WTC11 (cell line): ENCODE measurements at regions not wholly inside any gene's neighbourhood (a gene's known extent, or its start where the extent isn't known, plus 50 kb on each side); places are given as distances from the start of the nearest gene placed in this dataset.
"Not testable (repeated sequence)": the region's sequence is repeated elsewhere in the genome, so short reads cannot be mapped to it uniquely, and the experiment has no call there.

Source experiments
- CBFB ChIP-seq: sonication (generic); formaldehyde crosslinking; IDR thresholded peaks from 2 replicates; pipeline ENCODE4 v1.8.1; 2022; ENCODE audit warnings: mild to moderate bottlenecking, low read depth, missing genetic modification reagents
- CREB1 ChIP-seq: sonication (generic); formaldehyde crosslinking; IDR thresholded peaks from 2 replicates; pipeline ENCODE4 v1.8.0; 2023; ENCODE audit warnings: mild to moderate bottlenecking, missing genetic modification reagents
- EMX1 ChIP-seq: fragments of 250-450 bp; sonication (Bioruptor Pico); IDR thresholded peaks from 2 replicates; pipeline ENCODE4 v1.8.0; 2021; ENCODE audit warnings: mild to moderate bottlenecking
- ESRRA ChIP-seq: sonication (generic); formaldehyde crosslinking; IDR thresholded peaks from 2 replicates; pipeline ENCODE4 v1.8.1; 2022; ENCODE audit warnings: mild to moderate bottlenecking, missing genetic modification reagents, borderline replicate concordance
- ETV6 ChIP-seq: sonication (generic); formaldehyde crosslinking; IDR thresholded peaks from 2 replicates; pipeline ENCODE4 v1.8.1; 2022; ENCODE audit warnings: mild to moderate bottlenecking, missing genetic modification reagents
- JUN ChIP-seq: sonication (generic); formaldehyde crosslinking; IDR thresholded peaks from 2 replicates; pipeline ENCODE4 v1.8.0; 2023; ENCODE audit warnings: mild to moderate bottlenecking, missing genetic modification reagents
- NR1H2 ChIP-seq: sonication (generic); formaldehyde crosslinking; IDR thresholded peaks from 2 replicates; pipeline ENCODE4 v1.9.0; 2021; ENCODE audit warnings: mild to moderate bottlenecking, moderate library complexity, missing genetic modification reagents
- ZNF671 ChIP-seq: fragments of 250-450 bp; sonication (Bioruptor Pico); IDR thresholded peaks from 2 replicates; pipeline ENCODE4 v1.8.0; 2021; ENCODE audit warnings: mild to moderate bottlenecking
- TF ChIP-seq, protein P1 (sequence below): fragments of 200-600 bp; IDR thresholded peaks from 2 replicates; pipeline ENCODE4 v1.8.0; 2022; ENCODE audit warnings: antibody characterized with exemption
- TF ChIP-seq, protein P2 (sequence below): sonication (generic); formaldehyde crosslinking; IDR thresholded peaks from 2 replicates; pipeline ENCODE4 v1.8.0; 2023; ENCODE audit warnings: missing genetic modification reagents
- TF ChIP-seq, protein P3 (sequence below): sonication (generic); formaldehyde crosslinking; conservative IDR thresholded peaks from 2 replicates; pipeline ENCODE4 v1.8.1; 2022; ENCODE audit warnings: mild to moderate bottlenecking, missing genetic modification reagents
- TF ChIP-seq, protein P4 (sequence below): sonication (generic); formaldehyde crosslinking; conservative IDR thresholded peaks from 2 replicates; pipeline ENCODE4 v1.8.1; 2023; ENCODE audit warnings: mild to moderate bottlenecking, low read depth, missing genetic modification reagents, moderate library complexity
- TF ChIP-seq, protein P5 (sequence below): sonication (generic); formaldehyde crosslinking; IDR thresholded peaks from 2 replicates; pipeline ENCODE4 v1.8.1; 2023; ENCODE audit warnings: mild to moderate bottlenecking, missing genetic modification reagents
- TF ChIP-seq, protein P6 (sequence below): sonication (generic); formaldehyde crosslinking; IDR thresholded peaks from 2 replicates; pipeline ENCODE4 v1.8.0; 2022; ENCODE audit warnings: mild to moderate bottlenecking, missing genetic modification reagents

DNA sequence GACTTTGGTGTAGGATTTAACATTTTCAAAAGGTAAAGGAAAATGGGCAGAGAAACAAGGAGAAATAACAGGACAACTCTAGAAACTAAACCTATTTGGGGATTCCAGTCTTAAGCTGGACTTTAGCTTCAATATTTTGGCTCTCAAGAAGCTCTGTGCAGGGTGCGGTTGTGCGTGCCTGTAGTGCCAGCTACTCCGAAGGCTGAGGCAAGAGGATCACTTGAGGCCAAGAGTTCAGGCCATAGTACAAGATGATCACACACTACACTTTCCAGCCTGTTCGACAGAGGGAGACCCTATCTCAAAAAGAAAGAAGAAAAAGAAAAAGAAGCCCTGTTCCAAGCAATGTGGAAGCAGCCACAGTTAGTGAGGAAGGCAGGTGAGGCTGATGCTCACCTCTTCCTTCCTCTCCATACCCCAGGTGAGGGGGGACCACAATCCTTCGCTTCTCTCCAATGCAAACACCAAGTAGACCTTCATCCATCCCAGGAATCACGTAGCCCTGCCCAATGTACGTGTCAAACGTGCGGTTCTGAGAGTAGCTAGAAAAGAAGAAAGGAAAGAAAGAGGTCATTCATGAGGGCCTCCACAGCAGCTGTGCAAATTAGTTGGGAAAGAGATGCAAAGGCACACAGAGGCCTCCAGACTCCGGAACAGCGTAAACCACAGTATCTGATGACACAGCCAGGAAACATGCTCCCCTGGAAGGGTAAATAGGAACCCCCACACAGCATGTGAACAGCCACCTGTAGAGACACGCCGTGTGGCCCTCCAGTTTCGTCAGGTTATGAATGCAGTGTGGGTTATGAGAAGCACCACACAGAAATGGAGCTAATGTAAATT, 126.5 kb upstream of the VOPP1 start:
- TF ChIP-seq ZNF671; ESRRA; JUN (CRISPR knock-in tag); CREB1 (CRISPR knock-in tag); NR1H2 (CRISPR knock-in tag); CBFB (CRISPR knock-in tag); EMX1 (CRISPR knock-in tag); ETV6 (CRISPR knock-in tag): not testable (repeated sequence)
- TF ChIP-seq, protein P1, sequence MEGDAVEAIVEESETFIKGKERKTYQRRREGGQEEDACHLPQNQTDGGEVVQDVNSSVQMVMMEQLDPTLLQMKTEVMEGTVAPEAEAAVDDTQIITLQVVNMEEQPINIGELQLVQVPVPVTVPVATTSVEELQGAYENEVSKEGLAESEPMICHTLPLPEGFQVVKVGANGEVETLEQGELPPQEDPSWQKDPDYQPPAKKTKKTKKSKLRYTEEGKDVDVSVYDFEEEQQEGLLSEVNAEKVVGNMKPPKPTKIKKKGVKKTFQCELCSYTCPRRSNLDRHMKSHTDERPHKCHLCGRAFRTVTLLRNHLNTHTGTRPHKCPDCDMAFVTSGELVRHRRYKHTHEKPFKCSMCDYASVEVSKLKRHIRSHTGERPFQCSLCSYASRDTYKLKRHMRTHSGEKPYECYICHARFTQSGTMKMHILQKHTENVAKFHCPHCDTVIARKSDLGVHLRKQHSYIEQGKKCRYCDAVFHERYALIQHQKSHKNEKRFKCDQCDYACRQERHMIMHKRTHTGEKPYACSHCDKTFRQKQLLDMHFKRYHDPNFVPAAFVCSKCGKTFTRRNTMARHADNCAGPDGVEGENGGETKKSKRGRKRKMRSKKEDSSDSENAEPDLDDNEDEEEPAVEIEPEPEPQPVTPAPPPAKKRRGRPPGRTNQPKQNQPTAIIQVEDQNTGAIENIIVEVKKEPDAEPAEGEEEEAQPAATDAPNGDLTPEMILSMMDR, result not testable (repeated sequence)
- TF ChIP-seq, protein P2, sequence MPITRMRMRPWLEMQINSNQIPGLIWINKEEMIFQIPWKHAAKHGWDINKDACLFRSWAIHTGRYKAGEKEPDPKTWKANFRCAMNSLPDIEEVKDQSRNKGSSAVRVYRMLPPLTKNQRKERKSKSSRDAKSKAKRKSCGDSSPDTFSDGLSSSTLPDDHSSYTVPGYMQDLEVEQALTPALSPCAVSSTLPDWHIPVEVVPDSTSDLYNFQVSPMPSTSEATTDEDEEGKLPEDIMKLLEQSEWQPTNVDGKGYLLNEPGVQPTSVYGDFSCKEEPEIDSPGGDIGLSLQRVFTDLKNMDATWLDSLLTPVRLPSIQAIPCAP (CRISPR knock-in tag), result not testable (repeated sequence)
- TF ChIP-seq, protein P3, sequence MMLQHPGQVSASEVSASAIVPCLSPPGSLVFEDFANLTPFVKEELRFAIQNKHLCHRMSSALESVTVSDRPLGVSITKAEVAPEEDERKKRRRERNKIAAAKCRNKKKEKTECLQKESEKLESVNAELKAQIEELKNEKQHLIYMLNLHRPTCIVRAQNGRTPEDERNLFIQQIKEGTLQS, result not testable (repeated sequence)
- TF ChIP-seq, protein P4, sequence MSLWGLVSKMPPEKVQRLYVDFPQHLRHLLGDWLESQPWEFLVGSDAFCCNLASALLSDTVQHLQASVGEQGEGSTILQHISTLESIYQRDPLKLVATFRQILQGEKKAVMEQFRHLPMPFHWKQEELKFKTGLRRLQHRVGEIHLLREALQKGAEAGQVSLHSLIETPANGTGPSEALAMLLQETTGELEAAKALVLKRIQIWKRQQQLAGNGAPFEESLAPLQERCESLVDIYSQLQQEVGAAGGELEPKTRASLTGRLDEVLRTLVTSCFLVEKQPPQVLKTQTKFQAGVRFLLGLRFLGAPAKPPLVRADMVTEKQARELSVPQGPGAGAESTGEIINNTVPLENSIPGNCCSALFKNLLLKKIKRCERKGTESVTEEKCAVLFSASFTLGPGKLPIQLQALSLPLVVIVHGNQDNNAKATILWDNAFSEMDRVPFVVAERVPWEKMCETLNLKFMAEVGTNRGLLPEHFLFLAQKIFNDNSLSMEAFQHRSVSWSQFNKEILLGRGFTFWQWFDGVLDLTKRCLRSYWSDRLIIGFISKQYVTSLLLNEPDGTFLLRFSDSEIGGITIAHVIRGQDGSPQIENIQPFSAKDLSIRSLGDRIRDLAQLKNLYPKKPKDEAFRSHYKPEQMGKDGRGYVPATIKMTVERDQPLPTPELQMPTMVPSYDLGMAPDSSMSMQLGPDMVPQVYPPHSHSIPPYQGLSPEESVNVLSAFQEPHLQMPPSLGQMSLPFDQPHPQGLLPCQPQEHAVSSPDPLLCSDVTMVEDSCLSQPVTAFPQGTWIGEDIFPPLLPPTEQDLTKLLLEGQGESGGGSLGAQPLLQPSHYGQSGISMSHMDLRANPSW, result not testable (repeated sequence)
- TF ChIP-seq, protein P5, sequence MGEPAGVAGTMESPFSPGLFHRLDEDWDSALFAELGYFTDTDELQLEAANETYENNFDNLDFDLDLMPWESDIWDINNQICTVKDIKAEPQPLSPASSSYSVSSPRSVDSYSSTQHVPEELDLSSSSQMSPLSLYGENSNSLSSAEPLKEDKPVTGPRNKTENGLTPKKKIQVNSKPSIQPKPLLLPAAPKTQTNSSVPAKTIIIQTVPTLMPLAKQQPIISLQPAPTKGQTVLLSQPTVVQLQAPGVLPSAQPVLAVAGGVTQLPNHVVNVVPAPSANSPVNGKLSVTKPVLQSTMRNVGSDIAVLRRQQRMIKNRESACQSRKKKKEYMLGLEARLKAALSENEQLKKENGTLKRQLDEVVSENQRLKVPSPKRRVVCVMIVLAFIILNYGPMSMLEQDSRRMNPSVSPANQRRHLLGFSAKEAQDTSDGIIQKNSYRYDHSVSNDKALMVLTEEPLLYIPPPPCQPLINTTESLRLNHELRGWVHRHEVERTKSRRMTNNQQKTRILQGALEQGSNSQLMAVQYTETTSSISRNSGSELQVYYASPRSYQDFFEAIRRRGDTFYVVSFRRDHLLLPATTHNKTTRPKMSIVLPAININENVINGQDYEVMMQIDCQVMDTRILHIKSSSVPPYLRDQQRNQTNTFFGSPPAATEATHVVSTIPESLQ (CRISPR knock-in tag), result not testable (repeated sequence)
- TF ChIP-seq, protein P6, sequence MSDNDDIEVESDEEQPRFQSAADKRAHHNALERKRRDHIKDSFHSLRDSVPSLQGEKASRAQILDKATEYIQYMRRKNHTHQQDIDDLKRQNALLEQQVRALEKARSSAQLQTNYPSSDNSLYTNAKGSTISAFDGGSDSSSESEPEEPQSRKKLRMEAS (CRISPR knock-in tag), result not testable (repeated sequence)
